ENCODE measurements at regions not wholly inside any gene's neighbourhood (a gene's known extent, or its start where the extent isn't known, plus 50 kb on each side); places are given as distances from the start of the nearest gene placed in this dataset.

DNA sequence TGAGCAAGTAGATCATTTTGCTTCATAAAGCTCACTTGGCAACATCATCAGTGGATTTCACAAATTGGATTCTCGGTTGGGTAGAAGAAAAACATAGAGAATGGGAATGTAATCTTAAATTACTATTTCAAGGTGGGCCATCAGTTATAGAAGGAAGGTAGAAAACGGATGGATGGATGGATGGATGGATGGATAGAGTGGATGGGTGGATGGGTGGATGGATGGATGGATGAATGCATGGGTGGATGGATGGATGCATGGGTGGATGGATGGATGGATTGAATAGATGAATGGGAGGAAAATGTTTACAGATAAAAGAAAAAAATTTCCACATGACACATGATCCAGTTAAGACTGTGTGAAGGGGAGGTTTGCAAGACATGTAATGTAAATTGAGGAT is 159.7 kb downstream of the MEX3B start:
- TF ChIP-seq REST (IDR thresholded peaks at IDR 0.05; ENCODE audit: insufficient read depth in 1 of 2, low read depth in 2 of 2, low read length in 2 of 2): no peak
- no peak for TF ChIP-seq TAF1 (IDR thresholded peaks at IDR 0.05; ENCODE audit: borderline replicate concordance, insufficient read depth, low read length)
- no peak for TF ChIP-seq SIN3A (IDR thresholded peaks at IDR 0.05; ENCODE audit: borderline replicate concordance, insufficient read depth, low read length)
- no peak for TF ChIP-seq POLR2AphosphoS5 (IDR thresholded peaks at IDR 0.05; ENCODE audit: low read depth, low read length)
- no peak for TF ChIP-seq FOXP2 (optimal IDR thresholded peaks at IDR 0.05; ENCODE audit: borderline replicate concordance, extremely low read depth, extremely low read length, insufficient read depth)

GRCh38 chr15:81885135-81885534 is 160.7 kb downstream of the MEX3B start:
- TF ChIP-seq POLR2AphosphoS5 (IDR thresholded peaks at IDR 0.05; ENCODE audit: low read depth, low read length) (no peak), FOXP2 (optimal IDR thresholded peaks at IDR 0.05; ENCODE audit: borderline replicate concordance, extremely low read depth, extremely low read length, insufficient read depth) (no peak), SIN3A (IDR thresholded peaks at IDR 0.05; ENCODE audit: borderline replicate concordance, insufficient read depth, low read length) (no peak), REST (IDR thresholded peaks at IDR 0.05; ENCODE audit: insufficient read depth in 1 of 2, low read depth in 2 of 2, low read length in 2 of 2) (no peak), TAF1 (IDR thresholded peaks at IDR 0.05; ENCODE audit: borderline replicate concordance, insufficient read depth, low read length) (no peak)

- no peak for TF ChIP-seq TAF1 (IDR thresholded peaks at IDR 0.05; ENCODE audit: borderline replicate concordance, insufficient read depth, low read length)
- no peak for TF ChIP-seq SIN3A (IDR thresholded peaks at IDR 0.05; ENCODE audit: borderline replicate concordance, insufficient read depth, low read length)
- no peak for TF ChIP-seq FOXP2 (optimal IDR thresholded peaks at IDR 0.05; ENCODE audit: borderline replicate concordance, extremely low read depth, extremely low read length, insufficient read depth)
- no peak for TF ChIP-seq POLR2AphosphoS5 (IDR thresholded peaks at IDR 0.05; ENCODE audit: low read depth, low read length)
- no peak for TF ChIP-seq REST (IDR thresholded peaks at IDR 0.05; ENCODE audit: insufficient read depth in 1 of 2, low read depth in 2 of 2, low read length in 2 of 2)
Measured at GRCh38 chr15:81882504-81882903, 163.3 kb downstream of the MEX3B start.

DNA sequence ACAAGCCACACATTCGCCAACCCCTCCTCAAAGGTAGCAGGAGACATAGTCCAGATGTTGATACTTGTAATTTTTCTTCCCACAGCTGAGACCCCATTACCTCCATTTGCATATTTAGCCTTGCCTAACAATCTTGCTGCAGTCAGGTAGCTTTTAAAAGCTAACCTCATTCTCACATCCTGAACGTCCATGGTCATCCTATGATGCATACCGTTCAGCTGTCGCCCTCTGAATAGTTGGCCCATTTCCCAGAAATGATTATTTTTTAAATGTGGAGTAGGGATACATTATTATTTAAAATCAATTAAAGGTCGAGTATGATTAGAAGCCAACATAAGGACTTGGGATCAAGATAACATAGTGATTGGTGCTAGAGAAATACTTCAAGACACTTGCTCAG is 165.0 kb downstream of the MEX3B start:
- no peak for TF ChIP-seq TAF1 (IDR thresholded peaks at IDR 0.05; ENCODE audit: borderline replicate concordance, insufficient read depth, low read length)
- no peak for TF ChIP-seq SIN3A (IDR thresholded peaks at IDR 0.05; ENCODE audit: borderline replicate concordance, insufficient read depth, low read length)
- no peak for TF ChIP-seq REST (IDR thresholded peaks at IDR 0.05; ENCODE audit: insufficient read depth in 1 of 2, low read depth in 2 of 2, low read length in 2 of 2)
- no peak for TF ChIP-seq POLR2AphosphoS5 (IDR thresholded peaks at IDR 0.05; ENCODE audit: low read depth, low read length)
- TF ChIP-seq FOXP2 (optimal IDR thresholded peaks at IDR 0.05; ENCODE audit: borderline replicate concordance, extremely low read depth, extremely low read length, insufficient read depth): no peak

DNA sequence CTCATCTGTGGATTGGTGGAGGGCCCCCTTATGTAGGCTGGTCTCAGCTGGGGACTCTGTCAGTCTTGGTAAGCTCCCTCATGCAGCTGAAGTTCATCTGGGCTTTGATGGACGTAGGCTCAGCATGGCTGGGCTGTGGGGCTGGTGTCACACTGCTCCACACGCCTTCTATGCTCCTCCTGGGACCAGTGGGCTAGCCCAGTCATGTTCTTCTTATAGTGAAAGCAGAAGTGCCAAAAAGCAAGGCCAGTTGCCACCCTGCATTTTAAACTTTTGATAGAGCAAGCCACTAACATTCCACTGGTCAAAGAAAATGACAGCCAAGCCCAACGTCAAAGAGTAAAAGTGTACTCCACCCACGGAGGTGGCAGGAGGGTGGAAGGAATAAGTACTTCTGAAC is 165.5 kb downstream of the MEX3B start:
- TF ChIP-seq REST (IDR thresholded peaks at IDR 0.05; ENCODE audit: insufficient read depth in 1 of 2, low read depth in 2 of 2, low read length in 2 of 2) (no peak), SIN3A (IDR thresholded peaks at IDR 0.05; ENCODE audit: borderline replicate concordance, insufficient read depth, low read length) (no peak), TAF1 (IDR thresholded peaks at IDR 0.05; ENCODE audit: borderline replicate concordance, insufficient read depth, low read length) (no peak), POLR2AphosphoS5 (IDR thresholded peaks at IDR 0.05; ENCODE audit: low read depth, low read length) (no peak)

Measured in PFSK-1 (cell line).